ENCODE measurements at regions not wholly inside any gene's neighbourhood (a gene's known extent, or its start where the extent isn't known, plus 50 kb on each side); places are given as distances from the start of the nearest gene placed in this dataset.
"Not testable (repeated sequence)": the region's sequence is repeated elsewhere in the genome, so short reads cannot be mapped to it uniquely, and the experiment has no call there.

GRCh38 chr7:73148570-73148969 lies 62.7 kb upstream of the SPDYE9 start:
- TF ChIP-seq POLR2AphosphoS5, CTCF (IDR thresholded peaks at IDR 0.05): not testable (repeated sequence)
